ENCODE measurements at regions not wholly inside any gene's neighbourhood (a gene's known extent, or its start where the extent isn't known, plus 50 kb on each side); places are given as distances from the start of the nearest gene placed in this dataset.

DNA sequence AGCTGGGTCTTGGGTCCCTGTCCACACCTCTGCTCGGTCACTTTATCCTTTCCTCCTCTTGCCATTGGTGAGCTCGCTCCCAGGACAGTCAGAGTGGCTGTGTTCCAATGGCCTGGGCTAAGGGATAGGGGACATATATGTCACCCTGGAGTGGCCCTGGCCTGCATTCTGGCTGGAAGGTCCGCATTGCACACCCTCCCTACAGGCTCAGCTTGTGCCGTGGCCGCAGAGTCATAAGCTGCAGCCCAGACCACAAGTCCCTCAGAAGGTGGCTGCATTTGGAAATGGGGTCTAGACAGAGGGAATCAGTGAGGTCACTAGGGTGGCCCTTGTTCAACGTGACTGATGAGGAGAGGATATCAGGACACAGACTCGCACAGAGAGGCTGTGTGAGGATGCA, 363.8 kb upstream of the SHH start:
- no peak for TF ChIP-seq CTCF (conservative IDR thresholded peaks at IDR 0.05; ENCODE audit: low read depth, low read length)
- no peak for TF ChIP-seq EZH2 (IDR thresholded peaks at IDR 0.05; ENCODE audit: borderline replicate concordance, low read depth, low read length, poor library complexity, severe bottlenecking)
